GM18526 (cell line): ENCODE measurements at regions not wholly inside any gene's neighbourhood (a gene's known extent, or its start where the extent isn't known, plus 50 kb on each side); places are given as distances from the start of the nearest gene placed in this dataset.

Experiments
- POLR2A ChIP-seq: IDR thresholded peaks from 3 replicates; pipeline ENCODE4 v1.6.1; 2011; ENCODE audit not compliant: insufficient read length; ENCODE audit errors: extremely low read depth

DNA sequence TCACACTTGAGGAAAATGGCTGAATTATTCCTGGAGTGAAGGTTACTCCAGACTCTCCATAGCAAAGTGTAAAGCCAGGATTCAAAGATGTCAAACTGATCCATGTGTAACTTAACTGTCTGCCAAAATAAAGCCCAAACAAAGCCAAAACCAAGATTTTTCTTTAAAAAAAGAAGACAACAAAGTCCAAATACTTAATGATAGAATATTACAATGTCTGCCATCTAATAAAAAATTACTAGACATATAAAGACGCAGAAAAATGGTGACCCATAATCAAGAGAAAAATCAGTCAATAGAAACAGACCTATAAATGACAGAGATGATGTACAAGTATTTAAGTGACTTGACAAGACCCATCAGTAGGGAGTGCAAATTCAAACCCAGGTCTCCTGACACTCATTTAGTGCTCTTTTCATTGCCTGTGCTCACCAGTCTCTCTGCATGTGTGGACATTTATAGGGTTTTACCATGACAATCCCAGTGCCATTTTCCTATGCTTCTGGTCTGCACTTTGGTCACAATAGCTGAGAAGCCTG is 85.1 kb upstream of the HES1 start:
- TF ChIP-seq POLR2A, result no peak

DNA sequence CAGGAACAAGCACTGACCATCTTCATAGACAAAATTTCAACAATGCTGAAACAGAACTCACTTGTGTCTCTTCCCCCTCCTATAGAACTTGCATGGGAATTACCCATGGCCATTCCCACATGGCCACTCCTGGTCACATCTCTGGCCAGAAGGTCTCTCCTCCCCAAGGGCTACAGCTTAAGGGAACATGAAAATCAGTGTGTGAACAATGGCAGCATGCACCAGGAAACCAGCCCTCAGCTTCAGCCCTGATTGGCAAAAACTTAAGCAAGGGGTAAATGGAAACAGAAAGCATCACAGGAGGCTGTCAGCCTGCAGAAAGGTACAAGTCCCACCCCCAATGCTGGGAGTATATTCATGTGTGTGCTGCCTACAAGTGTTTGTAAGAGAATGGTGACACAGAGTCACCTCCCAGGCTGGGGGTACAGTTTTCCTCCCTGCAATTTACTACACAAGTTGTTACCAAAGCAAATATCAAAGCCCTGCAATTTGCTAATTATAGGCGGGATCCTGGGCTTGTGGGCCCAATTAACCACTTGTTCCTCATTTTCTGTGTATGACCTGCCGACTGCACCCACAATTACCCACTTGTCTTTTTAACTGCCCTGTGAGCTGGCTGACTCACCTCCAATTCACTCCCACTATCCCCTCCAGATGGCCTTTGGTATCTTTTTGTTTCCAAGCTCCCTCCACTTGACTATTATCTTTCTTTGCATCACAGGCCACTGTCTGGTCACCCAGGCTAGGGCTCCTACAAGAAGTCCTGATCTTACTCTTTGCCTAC is 84.4 kb upstream of the HES1 start:
- no peak for TF ChIP-seq POLR2A

DNA sequence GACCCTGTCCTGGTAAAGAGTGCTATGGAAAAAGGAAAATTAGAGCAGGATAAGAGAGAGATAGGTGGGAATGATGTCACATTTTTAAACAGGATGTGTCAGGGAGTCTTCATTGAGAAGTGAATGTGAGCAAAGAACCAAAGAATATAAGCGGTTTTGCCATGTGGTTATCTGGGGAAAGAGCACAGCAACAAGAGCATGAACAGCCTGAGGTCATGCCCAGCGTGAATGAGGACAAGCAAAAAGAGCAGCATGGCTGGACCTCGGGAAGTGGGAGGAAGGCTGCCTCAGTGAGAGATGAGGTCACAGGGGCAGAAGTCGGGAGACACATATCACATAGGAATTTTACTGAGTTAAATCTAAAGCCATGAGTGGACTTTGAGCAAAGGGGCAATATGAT is 82.8 kb upstream of the HES1 start:
- TF ChIP-seq POLR2A, result no peak

DNA sequence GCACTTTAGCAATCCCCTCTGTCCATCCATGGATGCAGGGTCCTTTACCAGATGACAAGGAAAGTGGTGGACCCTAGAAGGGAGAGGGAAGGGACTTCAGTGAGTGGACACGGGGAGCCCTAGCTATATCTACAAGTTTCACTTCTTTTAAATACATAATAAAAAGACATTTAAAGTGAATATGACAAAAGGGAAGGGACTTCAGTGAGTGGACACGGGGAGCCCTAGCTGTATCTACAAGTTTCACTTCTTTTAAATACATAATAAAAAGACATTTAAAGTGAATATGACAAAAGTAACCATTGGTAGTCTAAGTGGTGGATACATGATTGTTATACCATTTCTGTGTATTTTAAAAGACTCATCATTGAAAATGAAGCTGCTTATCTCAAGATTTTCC is 81.9 kb upstream of the HES1 start:
- no peak for TF ChIP-seq POLR2A

DNA sequence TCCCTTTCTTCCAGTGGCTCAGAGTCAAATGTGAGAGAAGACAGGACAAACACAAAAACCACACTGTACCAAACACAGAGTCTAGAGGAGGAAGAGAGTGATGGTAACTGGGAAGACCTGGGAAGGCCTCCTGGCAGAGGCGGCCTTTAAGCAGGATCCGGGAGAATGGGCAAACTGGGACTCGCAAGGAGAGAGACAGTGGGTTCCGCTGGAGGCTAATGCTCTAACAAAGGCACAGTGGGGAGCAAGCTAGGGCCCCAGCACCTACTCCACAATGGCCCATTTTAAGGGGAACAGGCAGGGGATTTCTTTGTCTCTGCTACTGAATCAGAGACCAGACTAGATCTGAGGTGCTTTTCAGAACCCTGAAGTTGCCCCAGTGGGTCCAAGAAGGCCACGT is 81.4 kb upstream of the HES1 start:
- no peak for TF ChIP-seq POLR2A

DNA sequence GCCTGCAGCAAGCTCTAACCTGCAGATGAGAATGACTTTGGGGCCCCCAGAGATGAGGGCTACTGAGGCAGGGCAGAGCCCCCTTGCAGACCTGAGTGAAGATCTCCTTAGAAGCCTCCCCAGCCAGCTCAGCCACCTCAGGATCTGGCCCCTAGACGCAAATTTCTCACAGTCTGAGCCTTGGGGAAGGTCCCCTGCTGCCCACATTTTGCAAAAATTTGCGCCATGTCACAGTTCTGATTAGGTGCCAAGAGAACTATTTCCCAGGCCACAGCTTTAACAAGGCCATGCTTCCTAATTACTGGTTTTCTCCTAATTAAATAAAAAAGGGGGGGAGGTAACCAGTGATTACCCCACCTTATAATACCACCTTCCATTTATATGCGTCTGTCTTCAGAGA is 81.0 kb upstream of the HES1 start:
- TF ChIP-seq POLR2A, result no peak

DNA sequence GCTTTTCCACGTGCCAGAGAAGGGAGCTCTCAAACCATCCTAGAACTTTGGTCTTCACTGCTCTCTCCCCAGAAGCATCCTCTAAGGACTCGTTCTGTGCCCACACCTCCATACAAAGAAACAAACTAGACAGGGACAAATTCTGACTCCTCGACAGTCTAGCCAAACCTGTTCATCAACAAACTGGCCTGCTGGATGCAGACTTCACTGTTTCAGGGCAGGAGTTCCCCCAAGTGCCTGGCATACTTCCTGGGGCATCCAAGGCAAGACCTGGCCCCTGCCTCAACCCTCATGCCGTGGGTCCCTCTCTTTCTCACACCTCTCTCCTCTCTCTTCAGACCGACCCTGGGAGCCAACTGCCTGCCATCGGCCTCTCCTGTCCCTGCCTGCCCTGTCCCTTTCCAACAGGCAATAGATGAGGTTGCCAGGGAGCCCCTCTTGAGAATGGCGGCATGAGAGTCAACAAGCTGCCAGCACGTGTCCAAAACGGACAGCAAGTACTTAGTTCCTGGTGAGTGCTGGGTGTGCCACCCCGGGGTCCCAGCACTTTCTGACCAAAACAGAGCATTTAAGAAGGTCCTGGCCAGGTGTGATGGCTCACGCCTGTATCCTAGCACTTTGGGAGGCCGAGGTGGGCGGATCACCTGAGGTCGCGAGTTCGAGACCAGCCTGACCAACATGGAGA is 79.1 kb upstream of the HES1 start:
- TF ChIP-seq POLR2A, result no peak

DNA sequence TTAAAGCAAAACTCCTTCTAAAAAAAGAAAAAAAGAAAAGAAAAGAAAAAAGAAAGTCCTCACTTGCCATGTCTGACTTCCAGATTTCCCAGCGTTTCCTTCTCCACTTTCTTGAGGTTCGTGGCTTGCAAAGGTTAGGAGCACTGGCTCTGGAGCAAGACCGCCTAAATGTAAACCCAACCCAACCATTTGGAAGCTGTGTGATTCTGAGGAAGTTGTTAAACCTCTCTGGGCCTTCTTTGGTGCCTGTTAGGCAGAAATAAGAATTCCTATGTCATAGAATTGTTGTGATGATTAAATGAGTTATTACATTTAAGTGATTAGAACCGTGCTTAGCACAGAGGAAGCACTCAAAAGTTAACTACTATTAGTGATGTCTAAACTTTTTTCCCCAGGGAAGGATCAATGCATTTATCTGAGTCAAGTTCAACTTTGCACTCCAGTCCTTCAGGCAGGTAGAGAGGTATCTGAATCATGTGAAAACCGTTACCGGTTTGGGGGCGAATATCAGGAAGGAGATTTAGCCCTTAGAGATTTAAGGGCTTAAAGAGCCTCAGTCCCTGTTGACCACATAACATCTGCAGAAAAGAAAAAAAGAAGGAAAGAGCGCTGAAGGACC is 78.3 kb upstream of the HES1 start:
- TF ChIP-seq POLR2A, result no peak

DNA sequence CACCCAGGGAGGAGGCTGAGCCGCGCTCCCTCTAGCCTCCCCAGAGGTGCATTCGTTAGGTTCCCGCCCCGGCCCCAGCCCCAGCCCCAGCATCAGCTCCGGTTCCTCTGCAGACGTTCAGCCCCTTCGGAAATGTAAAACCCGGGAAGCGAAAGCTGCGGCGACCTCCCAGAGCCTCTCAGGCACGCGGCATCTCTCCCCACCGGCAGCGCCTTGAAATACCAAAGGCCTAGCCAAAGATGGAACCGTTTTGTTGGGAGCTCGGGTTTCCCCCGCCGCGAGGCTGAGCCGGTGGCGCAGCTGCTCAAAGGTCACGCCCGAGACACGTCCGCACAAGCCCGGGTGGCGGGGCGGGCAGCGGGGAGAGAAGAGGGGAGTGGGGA is 77.8 kb upstream of the HES1 start:
- TF ChIP-seq POLR2A, result peak; percentile 31

DNA sequence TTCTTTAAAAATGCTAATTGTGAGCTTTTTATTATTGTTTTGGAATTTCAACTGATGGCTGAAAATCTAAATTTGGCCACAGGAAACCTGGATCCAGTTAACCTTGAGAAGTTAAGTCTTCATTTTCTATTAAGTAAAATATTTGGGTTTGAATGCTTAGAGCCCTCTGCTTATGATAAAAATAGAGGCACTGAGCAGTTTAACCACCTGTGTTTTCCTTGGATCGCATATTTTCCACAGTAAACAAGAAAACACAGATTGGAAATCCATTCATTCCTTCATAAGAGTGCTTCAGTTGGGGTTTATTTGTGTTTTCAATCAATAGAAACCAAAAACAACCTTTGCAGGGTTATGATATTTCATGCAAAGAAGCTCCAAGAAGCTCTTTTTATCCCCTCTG is 77.2 kb upstream of the HES1 start:
- no peak for TF ChIP-seq POLR2A

DNA sequence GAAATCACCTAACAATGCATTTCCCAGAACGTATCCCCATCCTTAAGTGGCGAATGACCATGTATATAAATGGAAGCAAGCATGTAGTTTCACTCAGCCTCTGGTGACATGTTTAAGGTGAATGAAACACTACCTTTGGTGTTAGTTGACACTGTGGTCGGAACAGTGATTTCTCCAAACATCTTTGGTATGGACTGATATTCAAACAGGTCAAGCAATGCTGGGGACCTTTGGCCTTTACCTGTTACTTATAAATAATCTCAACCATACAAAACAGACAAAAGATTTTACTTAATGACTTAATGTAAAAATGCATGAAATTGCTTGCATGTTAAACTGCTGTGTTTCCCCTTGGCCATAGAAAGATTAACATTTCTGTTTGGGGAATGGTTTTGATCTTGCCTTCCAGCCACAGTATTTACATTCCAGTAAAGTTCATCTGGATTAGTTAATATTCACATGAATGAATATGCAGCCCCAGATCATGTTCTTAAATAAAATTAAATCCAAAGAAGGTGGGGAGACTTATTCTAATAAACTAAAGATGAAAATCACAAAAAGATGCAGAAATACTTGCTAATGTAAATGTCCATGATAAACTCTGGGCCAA is 74.4 kb upstream of the HES1 start:
- no peak for TF ChIP-seq POLR2A

DNA sequence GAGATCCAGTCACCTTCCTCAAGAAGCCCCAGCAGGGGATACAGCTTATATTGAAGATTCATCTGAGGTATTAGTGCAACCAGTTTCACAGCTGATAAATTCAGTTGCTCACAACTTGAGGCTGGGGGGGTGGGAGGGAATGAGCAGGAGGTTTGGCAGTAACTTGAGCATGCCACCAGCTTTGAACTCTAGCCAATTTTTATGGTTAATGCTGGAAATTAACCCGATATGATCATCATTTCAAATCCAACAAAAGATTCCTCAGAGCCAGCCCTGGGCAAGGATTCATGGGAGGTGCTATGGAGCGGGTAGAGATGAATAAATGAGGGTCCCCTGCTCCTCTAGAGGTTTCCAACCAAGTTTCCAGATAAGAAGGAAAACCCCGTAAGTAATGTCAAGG is 73.1 kb upstream of the HES1 start:
- no peak for TF ChIP-seq POLR2A

DNA sequence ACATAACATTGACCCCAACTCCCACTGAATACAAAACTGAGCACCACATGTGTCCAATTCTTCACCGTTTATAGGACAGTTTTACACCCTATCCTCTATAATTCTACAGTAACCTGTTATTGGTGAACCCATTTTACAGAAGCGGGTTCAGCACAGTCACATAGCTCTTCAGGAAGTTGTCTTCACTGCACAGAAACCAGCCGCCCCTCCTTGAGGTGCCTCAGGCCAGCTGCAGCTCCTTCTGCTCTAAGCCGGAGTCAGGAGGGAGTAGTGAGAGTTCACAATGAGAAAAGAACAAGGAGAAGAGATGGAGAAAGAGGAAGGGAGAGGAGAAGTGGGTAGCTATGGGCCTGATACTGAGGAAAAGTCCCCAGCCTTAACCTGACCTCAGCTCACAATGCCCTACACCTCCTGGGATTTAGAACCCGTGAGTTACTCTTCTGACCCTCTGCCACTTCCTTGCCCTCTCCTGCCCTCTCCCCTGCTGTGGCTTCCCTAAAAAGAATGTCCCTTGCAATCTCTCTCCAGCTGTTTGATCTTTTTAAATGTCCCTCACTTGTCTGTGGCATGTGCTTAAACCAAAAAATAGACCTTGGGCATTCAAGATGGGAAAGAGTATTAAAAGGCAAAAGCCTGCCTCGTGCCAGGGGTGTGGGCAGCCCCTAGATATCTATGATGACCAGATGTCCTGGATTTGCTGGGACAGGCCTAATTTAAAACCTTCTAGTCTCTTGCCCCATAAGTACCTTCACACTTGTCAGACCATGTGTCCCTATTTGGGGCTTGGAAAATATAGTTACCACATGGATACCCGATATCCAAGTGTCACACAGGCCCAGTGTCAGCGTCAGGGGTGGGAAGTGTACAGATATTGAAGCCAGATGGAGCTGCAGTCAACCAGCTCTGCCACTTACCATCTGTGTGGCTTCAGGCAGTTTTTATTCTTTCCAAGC is 71.3 kb upstream of the HES1 start:
- no peak for TF ChIP-seq POLR2A

DNA sequence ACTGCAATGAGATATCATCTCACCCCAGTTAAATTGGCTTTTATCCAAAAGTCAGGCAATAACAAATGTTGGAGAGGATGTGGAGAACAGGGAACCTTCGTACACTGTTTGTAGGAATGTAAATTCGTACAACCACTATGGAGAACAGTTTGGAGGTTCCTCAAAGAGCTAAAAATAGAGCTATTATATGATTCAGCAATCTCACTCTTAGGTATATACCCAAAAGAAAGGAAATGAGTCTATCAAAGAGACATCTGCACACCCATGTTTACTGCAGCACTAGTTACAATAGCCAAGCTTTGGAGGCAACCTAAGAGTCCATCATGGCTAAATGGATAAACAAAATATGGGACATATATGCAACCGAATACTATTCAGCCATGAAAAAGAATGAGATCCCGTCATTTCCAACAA is 68.0 kb upstream of the HES1 start:
- no peak for TF ChIP-seq POLR2A
